WTC11 (cell line): ENCODE measurements at regions not wholly inside any gene's neighbourhood (a gene's known extent, or its start where the extent isn't known, plus 50 kb on each side); places are given as distances from the start of the nearest gene placed in this dataset.

Experiments
- ATAC-seq: fragments of 200-7000 bp; cut with Tn5 transposase; 2 replicates; pipeline ENCODE4 v1.10.0; 2021; ENCODE audit warnings: mild to moderate bottlenecking, moderate library complexity
- CTCF ChIA-PET: fragments of 300-600 bp; sonication (Branson Sonifier 250); formaldehyde crosslinking; loops from one replicate; lab custom pipeline; 2021; ENCODE audit warnings: antibody characterized with exemption; lab: Charles Lee
- POLR2A ChIA-PET: fragments of 350-600 bp; sonication (Branson Sonifier 250); formaldehyde crosslinking; loops from one replicate; lab custom pipeline; 2021; ENCODE audit warnings: antibody characterized with exemption; lab: Charles Lee
- DNase-seq: peaks from one replicate; pipeline ENCODE4 v3.0.0; 2021; ENCODE audit warnings: low spot score
- H3K27ac Mint-ChIP-seq: 2 replicates; pipeline ENCODE4 v1.8.0; 2021; ENCODE audit warnings: mixed read lengths
- H3K27me3 Mint-ChIP-seq: 2 replicates; pipeline ENCODE4 v1.8.0; 2021; ENCODE audit warnings: low read depth, mild to moderate bottlenecking, moderate library complexity, mixed read lengths
- H3K36me3 Mint-ChIP-seq: 2 replicates; pipeline ENCODE4 v1.8.0; 2021; ENCODE audit warnings: mixed read lengths
- H3K4me1 Mint-ChIP-seq: 2 replicates; pipeline ENCODE4 v1.8.0; 2022; ENCODE audit warnings: mixed read lengths
- H3K4me3 Mint-ChIP-seq: 2 replicates; pipeline ENCODE4 v1.8.0; 2021; ENCODE audit warnings: mild to moderate bottlenecking, moderate library complexity, mixed read lengths
- H3K9me3 Mint-ChIP-seq: 2 replicates; pipeline ENCODE4 v1.8.0; 2021; ENCODE audit warnings: mixed read lengths
- ARID4B ChIP-seq: sonication (generic); formaldehyde crosslinking; IDR thresholded peaks from 2 replicates; pipeline ENCODE4 v1.8.0; 2023; ENCODE audit warnings: missing genetic modification reagents, mild to moderate bottlenecking, borderline replicate concordance
- ATF1 ChIP-seq: sonication (generic); formaldehyde crosslinking; IDR thresholded peaks from 2 replicates; pipeline ENCODE4 v1.8.1; 2023; ENCODE audit warnings: mild to moderate bottlenecking, moderate library complexity, missing genetic modification reagents
- CREB1 ChIP-seq: sonication (generic); formaldehyde crosslinking; IDR thresholded peaks from 2 replicates; pipeline ENCODE4 v1.8.0; 2023; ENCODE audit warnings: mild to moderate bottlenecking, missing genetic modification reagents
- E2F1 ChIP-seq: sonication (generic); formaldehyde crosslinking; IDR thresholded peaks from 2 replicates; pipeline ENCODE4 v1.8.0; 2022; ENCODE audit warnings: mild to moderate bottlenecking, missing genetic modification reagents
- GRHL2 ChIP-seq: fragments of 250-450 bp; sonication (Bioruptor Pico); IDR thresholded peaks from 2 replicates; pipeline ENCODE4 v1.8.0; 2022; ENCODE audit warnings: mild to moderate bottlenecking, moderate library complexity; ENCODE audit not compliant: insufficient replicate concordance, severe bottlenecking
- HMGA2 ChIP-seq: fragments of 250-450 bp; sonication (Bioruptor Pico); IDR thresholded peaks from 2 replicates; pipeline ENCODE4 v1.4.0; 2021; ENCODE audit warnings: mild to moderate bottlenecking, moderate library complexity
- IRF1 ChIP-seq: sonication (generic); formaldehyde crosslinking; IDR thresholded peaks from 2 replicates; pipeline ENCODE4 v1.8.0; 2023; ENCODE audit warnings: missing genetic modification reagents
- JAZF1 ChIP-seq: fragments of 250-450 bp; sonication (Bioruptor Pico); IDR thresholded peaks from 2 replicates; pipeline ENCODE4 v1.9.0; 2021; ENCODE audit warnings: moderate library complexity, mild to moderate bottlenecking, inconsistent platforms
- NFATC4 ChIP-seq: fragments of 250-450 bp; sonication (Bioruptor Pico); IDR thresholded peaks from 2 replicates; pipeline ENCODE4 v1.9.0; 2021; ENCODE audit warnings: mild to moderate bottlenecking
- NFE2L1 ChIP-seq: sonication (generic); formaldehyde crosslinking; IDR thresholded peaks from 2 replicates; pipeline ENCODE4 v1.8.1; 2023; ENCODE audit warnings: missing genetic modification reagents
- NFYB ChIP-seq: sonication (generic); formaldehyde crosslinking; conservative IDR thresholded peaks from 2 replicates; pipeline ENCODE4 v1.8.0; 2022; ENCODE audit warnings: low read depth, missing genetic modification reagents
- NR3C1 ChIP-seq: sonication (generic); formaldehyde crosslinking; conservative IDR thresholded peaks from 2 replicates; pipeline ENCODE4 v1.8.1; 2023; ENCODE audit warnings: low read depth, mild to moderate bottlenecking, missing genetic modification reagents
- PREB ChIP-seq: sonication (generic); formaldehyde crosslinking; IDR thresholded peaks from 2 replicates; pipeline ENCODE4 v1.8.1; 2022; ENCODE audit warnings: mild to moderate bottlenecking, missing genetic modification reagents, moderate library complexity, borderline replicate concordance
- SMAD3 ChIP-seq: sonication (generic); formaldehyde crosslinking; IDR thresholded peaks from 2 replicates; pipeline ENCODE4 v1.8.0; 2022; ENCODE audit warnings: missing genetic modification reagents, mild to moderate bottlenecking, borderline replicate concordance
- SOX15 ChIP-seq: fragments of 250-450 bp; sonication (Bioruptor Pico); IDR thresholded peaks from 2 replicates; pipeline ENCODE4 v1.9.0; 2021; ENCODE audit warnings: mild to moderate bottlenecking
- SP1 ChIP-seq: sonication (generic); formaldehyde crosslinking; conservative IDR thresholded peaks from 2 replicates; pipeline ENCODE4 v1.8.1; 2022; ENCODE audit warnings: missing genetic modification reagents
- STAT6 ChIP-seq: sonication (generic); formaldehyde crosslinking; conservative IDR thresholded peaks from 2 replicates; pipeline ENCODE4 v1.8.1; 2023; ENCODE audit warnings: mild to moderate bottlenecking, low read depth, missing genetic modification reagents, moderate library complexity
- TP53 ChIP-seq: sonication (generic); formaldehyde crosslinking; IDR thresholded peaks from 2 replicates; pipeline ENCODE4 v1.8.1; 2023; ENCODE audit warnings: mild to moderate bottlenecking, missing genetic modification reagents
- ZMAT4 ChIP-seq: fragments of 250-450 bp; sonication (Bioruptor Pico); IDR thresholded peaks from 2 replicates; pipeline ENCODE4 v1.9.0; 2021; ENCODE audit warnings: mild to moderate bottlenecking
- ZNF423 ChIP-seq: fragments of 250-450 bp; sonication (Bioruptor Pico); IDR thresholded peaks from 2 replicates; pipeline ENCODE4 v2.1.2; 2022; ENCODE audit warnings: mild to moderate bottlenecking, moderate library complexity
- ZNF671 ChIP-seq: fragments of 250-450 bp; sonication (Bioruptor Pico); IDR thresholded peaks from 2 replicates; pipeline ENCODE4 v1.8.0; 2021; ENCODE audit warnings: mild to moderate bottlenecking

GRCh38 chr13:72150502-72150901 lies 283.5 kb upstream of the DACH1 start:
- ChIA-PET CTCF (no interaction called here), POLR2A (no interaction called here)
- Mint-ChIP-seq H3K4me1 (peaks cover 34% of the 10 kb centered on the region), H3K9me3 (no peaks in the 10 kb centered on the region), H3K4me3 (no peak overlapping the region), H3K36me3 (no peaks in the 10 kb centered on the region), H3K27me3 (no peaks in the 10 kb centered on the region), H3K27ac (no peak overlapping the region)
- ATAC-seq, result peak; percentile 69
- DNase-seq, result no peak
- no peak for TF ChIP-seq ATF1
- no peak for TF ChIP-seq IRF1
- TF ChIP-seq CREB1, result no peak
- TF ChIP-seq ZNF423, result no peak
- TF ChIP-seq NFYB (CRISPR knock-in tag), result no peak
- no peak for TF ChIP-seq SMAD3 (CRISPR knock-in tag)
- TF ChIP-seq TP53 (CRISPR knock-in tag), result no peak
- no peak for TF ChIP-seq HMGA2 (CRISPR knock-in tag)
- no peak for TF ChIP-seq PREB (CRISPR knock-in tag)
- TF ChIP-seq NFE2L1 (CRISPR knock-in tag), result no peak
- TF ChIP-seq GRHL2 (CRISPR knock-in tag), result no peak
- TF ChIP-seq NFATC4 (CRISPR knock-in tag), result no peak
- no peak for TF ChIP-seq ZNF671 (CRISPR knock-in tag)
- no peak for TF ChIP-seq ARID4B
- TF ChIP-seq JAZF1 (CRISPR knock-in tag), result no peak

- no peak for TF ChIP-seq SOX15
- TF ChIP-seq NR3C1 (CRISPR knock-in tag), result no peak
- TF ChIP-seq E2F1 (CRISPR knock-in tag), result no peak
- no peak for TF ChIP-seq SP1
- TF ChIP-seq SMAD3 (CRISPR knock-in tag), result no peak
- no peak for TF ChIP-seq STAT6
- TF ChIP-seq ZMAT4 (CRISPR knock-in tag), result no peak
- no peak overlapping the region for H3K27ac Mint-ChIP-seq
- H3K4me1 Mint-ChIP-seq, result peaks cover 41% of the 10 kb centered on the region
- H3K27me3 Mint-ChIP-seq, result no peaks in the 10 kb centered on the region
- ChIA-PET CTCF (no interaction called here), POLR2A (no interaction called here)
- ATAC-seq, result no peak
- no peak for DNase-seq
- H3K9me3 Mint-ChIP-seq, result no peaks in the 10 kb centered on the region
- no peaks in the 10 kb centered on the region for H3K36me3 Mint-ChIP-seq
- H3K4me3 Mint-ChIP-seq, result no peak overlapping the region
Observed at GRCh38 chr13:72149701-72150100, 282.7 kb upstream of the DACH1 start.
